SK-N-SH (cell line): ENCODE measurements at regions not wholly inside any gene's neighbourhood (a gene's known extent, or its start where the extent isn't known, plus 50 kb on each side); places are given as distances from the start of the nearest gene placed in this dataset.

Experiments
- CTCF ChIA-PET: fragments of 300-600, 350-600 bp; formaldehyde crosslinking; extraction: SDS; loops from one replicate; lab custom pipeline; 2021; lab: Yijun Ruan, JAX
- POLR2A ChIA-PET: fragments of 350-600 bp; sonication (Branson Sonifier 250); formaldehyde crosslinking; extraction: SDS; loops from one replicate; lab custom pipeline; 2020; ENCODE audit warnings: antibody characterized with exemption, inconsistent platforms; lab: Yijun Ruan, JAX
- DNase-seq: peaks from one replicate; pipeline ENCODE4 v3.0.0; 2012
- H2AFZ ChIP-seq: fragments of 200-600 bp; sonication (generic); 2 replicates; pipeline ENCODE4 v1.8.1; 2016; ENCODE audit warnings: antibody characterized with exemption, mild to moderate bottlenecking, low read depth
- H3F3A ChIP-seq: fragments of 200-600 bp; sonication (generic); replicated peaks from 2 replicates; pipeline ENCODE3; 2016; ENCODE audit warnings: antibody characterized with exemption, mild to moderate bottlenecking; ENCODE audit not compliant: insufficient read depth
- H3K27ac ChIP-seq, 2 experiments: fragments of 200-500 bp in 1 of 2; fragments of 200-600 bp in 1 of 2; sonication (Bioruptor generic) in 1 of 2; sonication (generic), shearing (Covaris generic) in 1 of 2; 2 replicates each; pipeline versions ENCODE4 v1.5.1 to v1.6.1; 2014 to 2016; ENCODE audit warnings: low read depth in 2 of 2, inconsistent platforms in 1 of 2, low read length in 1 of 2, mild to moderate bottlenecking in 1 of 2, mixed read lengths in 1 of 2
- H3K27me3 ChIP-seq: fragments of 200-600 bp; sonication (generic), shearing (Covaris generic); 2 replicates; pipeline ENCODE4 v1.6.1; 2016; ENCODE audit warnings: mixed run types; ENCODE audit not compliant: insufficient read depth
- H3K36me3 ChIP-seq, 2 experiments: fragments of 200-500 bp in 1 of 2; fragments of 200-600 bp in 1 of 2; sonication (Bioruptor generic) in 1 of 2; sonication (generic) in 1 of 2; replicated peaks in 1 of 2; 2 replicates each; pipeline versions ENCODE3 to v1.5.1; 2014 to 2016; ENCODE audit warnings: low read length in 1 of 2, mild to moderate bottlenecking in 1 of 2; ENCODE audit not compliant: insufficient read depth in 2 of 2, control insufficient read depth in 1 of 2
- H3K4me1 ChIP-seq, 2 experiments: fragments of 200-500 bp in 1 of 2; fragments of 200-600 bp in 1 of 2; sonication (Bioruptor generic) in 1 of 2; sonication (generic), shearing (Covaris generic) in 1 of 2; 2 replicates each; pipeline versions ENCODE4 v1.5.1 to v1.6.1; 2014 to 2016; ENCODE audit warnings: low read depth in 1 of 2, low read length in 1 of 2, mixed run types in 1 of 2; ENCODE audit not compliant: insufficient read depth in 2 of 2, control insufficient read depth in 1 of 2
- H3K4me2 ChIP-seq: fragments of 200-600 bp; sonication (generic), shearing (Covaris generic); 2 replicates; pipeline ENCODE4 v1.6.1; 2017; ENCODE audit warnings: mixed run types
- H3K4me3 ChIP-seq, 2 experiments: fragments of 200-500 bp in 1 of 2; fragments of 200-600 bp in 1 of 2; sonication (Bioruptor generic) in 1 of 2; sonication (generic), shearing (Covaris generic) in 1 of 2; 2 replicates each; pipeline versions ENCODE4 v1.5.1 to v1.8.1; 2014 to 2016; ENCODE audit warnings: low read depth in 2 of 2, inconsistent platforms in 1 of 2, low read length in 1 of 2, mild to moderate bottlenecking in 1 of 2, mixed read lengths in 1 of 2, moderate library complexity in 1 of 2
- H3K79me2 ChIP-seq: fragments of 200-600 bp; sonication (generic); 2 replicates; pipeline ENCODE4 v1.8.1; 2017; ENCODE audit warnings: mild to moderate bottlenecking; ENCODE audit not compliant: insufficient read depth
- H3K9ac ChIP-seq: fragments of 200-600 bp; sonication (generic); 2 replicates; pipeline ENCODE4 v1.6.1; 2017; ENCODE audit warnings: mixed run types
- H3K9me2 ChIP-seq: fragments of 200-600 bp; sonication (generic); 2 replicates; pipeline ENCODE4 v1.6.1; 2017; ENCODE audit warnings: mixed run types
- H3K9me3 ChIP-seq: fragments of 200-600 bp; sonication (generic); 2 replicates; pipeline ENCODE4 v1.6.1; 2017; ENCODE audit warnings: mixed run types, mild to moderate bottlenecking, moderate library complexity
- H4K20me1 ChIP-seq: fragments of 200-600 bp; sonication (generic); 2 replicates; pipeline ENCODE4 v1.6.1; 2017; ENCODE audit warnings: mild to moderate bottlenecking, mixed run types; ENCODE audit not compliant: insufficient read depth
- ELF1 ChIP-seq: IDR thresholded peaks from 2 replicates; pipeline ENCODE4 v1.4.0; 2012
- EZH2phosphoT487 ChIP-seq: fragments of 200-600 bp; sonication (generic); IDR thresholded peaks from 2 replicates; pipeline ENCODE4 v1.6.1; 2017; ENCODE audit warnings: low read depth, mixed run types, mild to moderate bottlenecking, antibody characterized with exemption, moderate library complexity, borderline replicate concordance
- FOSL2 ChIP-seq: IDR thresholded peaks from 2 replicates; pipeline ENCODE4 v1.4.0; 2012; ENCODE audit warnings: low read depth, mild to moderate bottlenecking, moderate library complexity, borderline replicate concordance
- FOXJ3 ChIP-seq: sonication (generic); formaldehyde crosslinking; IDR thresholded peaks from 2 replicates; pipeline ENCODE4 v1.5.1; 2020; ENCODE audit warnings: mild to moderate bottlenecking, missing genetic modification reagents
- FOXM1 ChIP-seq: IDR thresholded peaks from 2 replicates; pipeline ENCODE4 v1.4.0; 2012; ENCODE audit warnings: low read depth, mild to moderate bottlenecking
- IRF3 ChIP-seq: fragments of 150-350 bp; IDR thresholded peaks from 2 replicates; pipeline ENCODE4 v1.6.1; 2016; ENCODE audit warnings: mild to moderate bottlenecking, low read depth, low read length
- MEF2A ChIP-seq: IDR thresholded peaks from 2 replicates; pipeline ENCODE4 v1.4.0; 2012; ENCODE audit warnings: low read depth, borderline replicate concordance
- MXI1 ChIP-seq: IDR thresholded peaks from 2 replicates; pipeline ENCODE4 v1.6.1; 2012; ENCODE audit warnings: mild to moderate bottlenecking, low read depth, low read length, improper control_type of control experiment
- NRF1 ChIP-seq: IDR thresholded peaks from 2 replicates; pipeline ENCODE4 v1.6.1; 2012; ENCODE audit warnings: low read depth, mild to moderate bottlenecking, low read length
- PBX3 ChIP-seq: IDR thresholded peaks from 2 replicates; pipeline ENCODE4; 2012
- RAD21 ChIP-seq: IDR thresholded peaks from 2 replicates; pipeline ENCODE4 v1.6.1; 2012; ENCODE audit warnings: mild to moderate bottlenecking, low read length
- RCOR1 ChIP-seq: fragments of 150-350 bp; IDR thresholded peaks from 2 replicates; pipeline ENCODE4 v1.6.1; 2017; ENCODE audit warnings: antibody characterized with exemption, low read length
- RXRA ChIP-seq: IDR thresholded peaks from 2 replicates; pipeline ENCODE4 v1.4.0; 2012; ENCODE audit warnings: low read depth, mild to moderate bottlenecking, borderline replicate concordance
- SIN3A ChIP-seq: IDR thresholded peaks from 2 replicates; pipeline ENCODE4 v1.6.1; 2012; ENCODE audit warnings: low read depth, mild to moderate bottlenecking, low read length, moderate library complexity, borderline replicate concordance
- TCF12 ChIP-seq: IDR thresholded peaks from 2 replicates; pipeline ENCODE4 v1.4.0; 2012
- USF2 ChIP-seq: fragments of 150-350 bp; IDR thresholded peaks from 2 replicates; pipeline ENCODE4 v1.6.1; 2017; ENCODE audit warnings: antibody characterized with exemption, low read length, low read depth, borderline replicate concordance
- YY1 ChIP-seq: IDR thresholded peaks from 2 replicates; pipeline ENCODE4 v1.4.0; 2012; ENCODE audit warnings: low read depth, mild to moderate bottlenecking
- ZBTB33 ChIP-seq: IDR thresholded peaks from 2 replicates; pipeline ENCODE4 v1.4.0; 2012; ENCODE audit warnings: low read depth, borderline replicate concordance
- WGBS: methylation state at CpG from one replicate; pipeline ENCODE4 v1.1.6; 2017; ENCODE audit warnings: low lambda C conversion rate; 5-methylcytosine and 5-hydroxymethylcytosine counted together

- no peak overlapping the region for H3K4me2 ChIP-seq
- no peak overlapping the region for H3K27ac ChIP-seq
- no peaks in the 10 kb centered on the region; a peak in 1 of 4 replicates for H3K4me1 ChIP-seq
- no peak for DNase-seq
- CTCF ChIA-PET = no interaction called here
- H3K27me3 ChIP-seq = no peaks in the 10 kb centered on the region
- H3F3A ChIP-seq = no peaks in the 10 kb centered on the region
- H3K79me2 ChIP-seq = no peaks in the 10 kb centered on the region
- no peak overlapping the region for H3K9ac ChIP-seq
- H4K20me1 ChIP-seq = no peaks in the 10 kb centered on the region
- no peaks in the 10 kb centered on the region for H3K9me3 ChIP-seq
- TF ChIP-seq RAD21 (no peak), EZH2phosphoT487 (no peak), NRF1 (no peak), YY1 (no peak), RXRA (no peak), FOXM1 (no peak), IRF3 (no peak), RCOR1 (no peak), TCF12 (no peak), PBX3 (no peak), FOXJ3 (CRISPR knock-in tag) (no peak)
- TF ChIP-seq, all 33 proteins: peak for 0
- no peaks in the 10 kb centered on the region for H3K9me2 ChIP-seq
- POLR2A ChIA-PET = no interaction called here
- H3K4me3 ChIP-seq = no peak overlapping the region
- no peaks in the 10 kb centered on the region for H3K36me3 ChIP-seq
- H2AFZ ChIP-seq = no peak overlapping the region
- WGBS = 81% methylated on average over 2 of the region's 3 CpGs
These were observed 88.8 kb downstream of the MRPL39 start for GRCh38 chr21:25518491-25518911.

GRCh38 chr21:25515484-25516405 lies 91.5 kb downstream of the MRPL39 start:
- Histone ChIP-seq H3K27me3 (no peaks in the 10 kb centered on the region), H3K27ac (no peak overlapping the region), H2AFZ (no peak overlapping the region), H3F3A (no peaks in the 10 kb centered on the region), H3K4me1 (no peaks in the 10 kb centered on the region; a peak in 1 of 4 replicates), H3K79me2 (no peaks in the 10 kb centered on the region), H3K9me3 (no peaks in the 10 kb centered on the region), H3K4me2 (no peak overlapping the region), H3K9me2 (no peaks in the 10 kb centered on the region), H3K9ac (no peak overlapping the region), H4K20me1 (no peaks in the 10 kb centered on the region), H3K4me3 (no peak overlapping the region), H3K36me3 (no peaks in the 10 kb centered on the region)
- 92% methylated on average over 3 of the region's 3 CpGs for WGBS
- DNase-seq = no peak
- ChIA-PET POLR2A (no interaction called here), CTCF (no interaction called here)
- no peak for TF ChIP-seq RAD21
- TF ChIP-seq FOSL2 = no peak
- TF ChIP-seq SIN3A = no peak
- no peak for TF ChIP-seq ELF1
- no peak for TF ChIP-seq USF2
- no peak for TF ChIP-seq ZBTB33
- no peak for TF ChIP-seq MEF2A
- TF ChIP-seq MXI1 = no peak
